Ishikawa (cell line): ENCODE measurements at regions not wholly inside any gene's neighbourhood (a gene's known extent, or its start where the extent isn't known, plus 50 kb on each side); places are given as distances from the start of the nearest gene placed in this dataset.

Source experiments
- CEBPB ChIP-seq: IDR thresholded peaks from 2 replicates; pipeline ENCODE4 v1.6.1; 2012
- EGR1 ChIP-seq: IDR thresholded peaks from 2 replicates; pipeline ENCODE4 v1.6.1; 2012
- RAD21 ChIP-seq: IDR thresholded peaks from 2 replicates; pipeline ENCODE4 v1.6.1; 2012; ENCODE audit warnings: low read depth
- YY1 ChIP-seq: IDR thresholded peaks from 2 replicates; pipeline ENCODE4 v1.6.1; 2012; ENCODE audit warnings: low read depth

DNA sequence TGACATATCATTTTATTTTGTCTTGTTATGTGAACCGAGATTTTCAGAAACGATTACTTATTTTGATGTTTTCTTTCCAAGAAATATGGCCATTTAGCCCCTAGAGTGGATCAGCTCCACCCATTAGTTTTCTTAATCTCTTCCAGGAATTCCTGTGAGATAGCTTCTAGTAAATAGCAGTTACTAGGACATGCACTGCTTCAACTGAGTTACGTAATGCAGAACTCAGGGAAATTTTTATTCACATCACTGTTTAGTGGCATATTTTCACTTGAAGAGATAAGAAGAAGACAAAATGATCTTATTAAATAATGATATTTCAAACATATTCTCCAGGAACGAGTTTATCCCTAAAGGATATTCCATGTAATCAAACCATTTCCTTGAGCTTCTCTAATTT is 573.5 kb upstream of the CNTNAP5 start:
- TF ChIP-seq CEBPB (no peak), YY1 (no peak), EGR1 (no peak), RAD21 (no peak)
